Osteoblast (primary cell): ENCODE measurements at regions not wholly inside any gene's neighbourhood (a gene's known extent, or its start where the extent isn't known, plus 50 kb on each side); places are given as distances from the start of the nearest gene placed in this dataset.
A peak's percentile ranks its signal among the peaks of the same experiment; 100 is the strongest.

Source experiments
- DNase-seq: peaks from one replicate; pipeline ENCODE4 v3.0.0; 2011; ENCODE audit warnings: low spot score, mixed read lengths; ENCODE audit not compliant: insufficient read length; ENCODE audit errors: missing footprints
- H2AFZ ChIP-seq: 2 replicates; pipeline ENCODE4 v1.6.0; 2011; ENCODE audit warnings: mild to moderate bottlenecking, low read length
- H3K27ac ChIP-seq: 2 replicates; pipeline ENCODE4 v1.5.1; 2011; ENCODE audit warnings: mild to moderate bottlenecking, low read depth, low read length, moderate library complexity
- H3K27me3 ChIP-seq: 2 replicates; pipeline ENCODE4 v1.6.0; 2012; ENCODE audit warnings: mild to moderate bottlenecking, control low read depth, inconsistent platforms, low read length, moderate library complexity; ENCODE audit not compliant: insufficient read depth
- H3K36me3 ChIP-seq: 2 replicates; pipeline ENCODE4 v1.5.1; 2011; ENCODE audit warnings: mild to moderate bottlenecking, low read length, control low read depth, moderate library complexity; ENCODE audit not compliant: insufficient read depth
- H3K4me1 ChIP-seq: 2 replicates; pipeline ENCODE4 v1.5.1; 2011; ENCODE audit warnings: mild to moderate bottlenecking, low read length, control low read depth, moderate library complexity; ENCODE audit not compliant: insufficient read depth
- H3K4me2 ChIP-seq: 2 replicates; pipeline ENCODE4 v1.6.0; 2011; ENCODE audit warnings: mild to moderate bottlenecking, low read length; ENCODE audit not compliant: insufficient read depth
- H3K4me3 ChIP-seq: fragments of 200-600 bp; sonication (generic); 3 replicates; pipeline ENCODE4 v1.5.1; 2012; ENCODE audit warnings: mild to moderate bottlenecking, low read length, inconsistent platforms; ENCODE audit not compliant: insufficient read depth
- H3K79me2 ChIP-seq: 2 replicates; pipeline ENCODE4 v1.6.0; 2012; ENCODE audit warnings: mild to moderate bottlenecking, low read length, control low read depth, inconsistent platforms; ENCODE audit not compliant: insufficient read depth
- H3K9me3 ChIP-seq: 2 replicates; pipeline ENCODE4 v1.5.1; 2011; ENCODE audit warnings: low read depth, low read length, control low read depth
- H4K20me1 ChIP-seq: 2 replicates; pipeline ENCODE4 v1.6.0; 2012; ENCODE audit warnings: mild to moderate bottlenecking, low read length, control low read depth; ENCODE audit not compliant: insufficient read depth
- CTCF ChIP-seq: IDR thresholded peaks from 2 replicates; pipeline ENCODE4 v1.5.1; 2011; ENCODE audit warnings: mild to moderate bottlenecking, low read depth, low read length, moderate library complexity; ENCODE audit errors: extremely low read depth

- Histone ChIP-seq H3K79me2 (no peaks in the 10 kb centered on the region), H3K4me1 (peaks cover 2% of the 10 kb centered on the region), H2AFZ (no peak overlapping the region), H3K27me3 (no peaks in the 10 kb centered on the region), H3K27ac (no peak overlapping the region), H3K4me2 (no peak overlapping the region), H3K36me3 (no peaks in the 10 kb centered on the region), H4K20me1 (no peaks in the 10 kb centered on the region), H3K9me3 (no peaks in the 10 kb centered on the region), H3K4me3 (no peak overlapping the region)
- DNase-seq: no peak
- TF ChIP-seq CTCF: no peak
These were observed 116.0 kb downstream of the MACIR start for GRCh38 chr5:103374473-103374963.

- Histone ChIP-seq H3K27ac (no peak overlapping the region), H3K4me2 (no peak overlapping the region), H3K36me3 (no peaks in the 10 kb centered on the region), H3K79me2 (no peaks in the 10 kb centered on the region), H3K9me3 (no peaks in the 10 kb centered on the region), H3K4me3 (no peak overlapping the region), H3K27me3 (no peaks in the 10 kb centered on the region), H3K4me1 (peaks cover 2% of the 10 kb centered on the region), H2AFZ (no peak overlapping the region), H4K20me1 (no peaks in the 10 kb centered on the region)
- TF ChIP-seq CTCF: no peak
- no peak for DNase-seq
These were observed 115.3 kb downstream of the MACIR start for GRCh38 chr5:103373597-103374472.

- Histone ChIP-seq H3K36me3 (no peaks in the 10 kb centered on the region), H3K4me1 (peaks cover 2% of the 10 kb centered on the region), H3K4me2 (no peak overlapping the region), H4K20me1 (no peaks in the 10 kb centered on the region), H2AFZ (peak overlapping the region; percentile 16), H3K9me3 (no peaks in the 10 kb centered on the region), H3K4me3 (no peak overlapping the region), H3K27ac (no peak overlapping the region), H3K79me2 (no peaks in the 10 kb centered on the region), H3K27me3 (no peaks in the 10 kb centered on the region)
- no peak for TF ChIP-seq CTCF
- DNase-seq: no peak
These were observed 112.6 kb downstream of the MACIR start for GRCh38 chr5:103371046-103371607.
